RKO (cell line): ENCODE measurements at regions not wholly inside any gene's neighbourhood (a gene's known extent, or its start where the extent isn't known, plus 50 kb on each side); places are given as distances from the start of the nearest gene placed in this dataset.
"Not testable (repeated sequence)": the region's sequence is repeated elsewhere in the genome, so short reads cannot be mapped to it uniquely, and the experiment has no call there.

ENCODE experiments used
- DNase-seq: peaks from one replicate; pipeline ENCODE4 v3.0.0-alpha.2; 2016; ENCODE audit warnings: low spot score

- DNase-seq = no peak
Measured at GRCh38 chr15:95017666-95018328, 786.4 kb downstream of the MCTP2 start.

DNA sequence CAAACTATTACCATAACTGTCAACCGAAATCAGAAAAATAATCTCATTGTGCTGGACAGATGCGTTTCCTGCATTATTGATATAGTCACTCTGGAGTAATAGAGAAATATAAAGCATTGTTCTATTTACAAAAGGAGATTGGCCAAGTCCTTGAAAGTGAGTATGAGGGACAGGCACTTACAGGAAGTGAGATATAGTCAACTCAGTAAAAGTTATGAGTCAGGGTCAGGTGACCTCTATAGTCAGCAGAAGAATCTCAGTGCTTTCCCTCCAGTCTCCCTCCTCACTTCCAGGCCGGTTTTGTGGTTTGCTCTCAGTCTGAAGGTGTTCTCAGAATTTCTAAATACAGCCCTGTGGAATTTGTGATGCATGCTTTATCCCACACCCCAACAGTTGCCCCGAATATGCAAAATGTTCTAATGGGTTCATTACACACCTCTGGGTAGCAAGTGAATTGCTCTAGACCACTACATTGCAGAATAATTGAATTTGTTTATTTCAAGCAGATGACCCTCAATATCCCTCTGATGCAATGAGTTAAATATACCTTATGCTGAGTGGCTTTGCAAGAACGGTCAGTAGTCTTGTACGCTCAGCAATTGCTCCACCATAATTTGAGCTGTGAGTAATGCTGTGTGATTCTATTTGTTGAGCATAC, 787.7 kb downstream of the MCTP2 start:
- peak; percentile 62 for DNase-seq

- no peak for DNase-seq
Measured at GRCh38 chr15:95019907-95020306, 788.5 kb downstream of the MCTP2 start.

DNA sequence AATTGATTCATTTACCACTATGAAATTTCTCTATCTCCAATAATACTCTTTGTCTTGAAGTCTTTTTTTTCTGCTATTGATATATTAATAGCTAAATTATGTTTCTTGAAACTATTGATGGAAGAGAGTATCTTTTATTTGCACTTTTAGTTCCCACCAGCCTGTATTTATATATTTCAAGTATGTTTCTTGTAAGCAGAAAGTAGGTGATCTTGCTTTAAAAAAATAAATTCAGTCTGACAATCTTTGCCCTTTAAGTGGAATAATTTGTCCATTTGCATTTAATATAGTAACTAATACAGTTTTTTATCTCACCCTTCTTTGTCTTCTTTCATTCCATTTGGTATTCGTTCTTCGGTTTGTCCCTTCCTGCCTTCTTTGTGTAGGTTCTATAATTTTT, 790.5 kb downstream of the MCTP2 start:
- DNase-seq = no peak

- DNase-seq = peak; percentile 49
Measured at GRCh38 chr15:95024351-95024750, 793.0 kb downstream of the MCTP2 start.

- peak; percentile 68 for DNase-seq
Measured at GRCh38 chr15:95025924-95026728, 794.8 kb downstream of the MCTP2 start.

GRCh38 chr15:95027981-95028380, 796.6 kb downstream of the MCTP2 start:
- no peak for DNase-seq

DNA sequence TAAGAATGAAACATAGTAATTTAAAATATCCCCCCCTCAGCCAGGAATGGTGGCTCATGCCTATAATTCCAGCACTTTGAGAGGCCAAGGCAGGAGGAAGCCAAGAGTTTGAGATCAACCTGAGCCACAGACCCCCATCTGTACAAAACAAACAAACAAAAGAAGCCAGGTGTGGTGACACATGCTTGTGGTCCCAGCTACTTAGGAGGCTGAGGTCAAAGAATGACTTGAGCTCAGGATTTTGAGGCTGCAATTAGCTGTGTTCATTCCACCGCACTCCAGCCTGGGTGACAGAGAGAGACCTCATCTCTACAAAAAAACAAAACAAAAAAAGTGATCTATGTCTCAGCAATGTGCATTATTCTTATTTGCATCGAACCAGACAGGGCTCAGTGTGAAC, 800.8 kb downstream of the MCTP2 start:
- DNase-seq = no peak

- DNase-seq = no peak
Measured at GRCh38 chr15:95035106-95035505, 803.7 kb downstream of the MCTP2 start.

DNA sequence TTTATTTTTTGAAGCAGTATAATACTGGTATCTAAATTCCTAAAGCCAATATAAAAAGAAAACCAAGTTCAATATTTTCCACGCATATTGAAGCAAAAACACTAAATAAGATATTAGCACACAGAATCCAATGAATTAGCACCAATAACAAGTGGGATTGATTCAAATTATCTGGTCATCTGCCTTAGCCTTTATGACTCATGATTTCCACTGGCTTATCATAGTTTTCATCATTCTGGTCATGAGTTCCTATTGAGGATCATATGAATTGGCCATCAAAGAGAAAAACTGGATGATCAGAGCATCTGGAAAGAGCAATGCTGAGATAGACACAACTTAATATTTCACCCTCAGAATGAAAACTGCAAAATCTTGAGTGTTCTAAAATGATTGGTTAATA, 809.9 kb downstream of the MCTP2 start:
- no peak for DNase-seq

- not testable (repeated sequence) for DNase-seq
Measured at GRCh38 chr15:95043236-95043932, 812.0 kb downstream of the MCTP2 start.

GRCh38 chr15:95043933-95044313, 812.6 kb downstream of the MCTP2 start:
- DNase-seq = no peak

GRCh38 chr15:95044745-95045417, 813.5 kb downstream of the MCTP2 start:
- no peak for DNase-seq

- no peak for DNase-seq
Measured at GRCh38 chr15:95051861-95052260, 820.5 kb downstream of the MCTP2 start.

DNA sequence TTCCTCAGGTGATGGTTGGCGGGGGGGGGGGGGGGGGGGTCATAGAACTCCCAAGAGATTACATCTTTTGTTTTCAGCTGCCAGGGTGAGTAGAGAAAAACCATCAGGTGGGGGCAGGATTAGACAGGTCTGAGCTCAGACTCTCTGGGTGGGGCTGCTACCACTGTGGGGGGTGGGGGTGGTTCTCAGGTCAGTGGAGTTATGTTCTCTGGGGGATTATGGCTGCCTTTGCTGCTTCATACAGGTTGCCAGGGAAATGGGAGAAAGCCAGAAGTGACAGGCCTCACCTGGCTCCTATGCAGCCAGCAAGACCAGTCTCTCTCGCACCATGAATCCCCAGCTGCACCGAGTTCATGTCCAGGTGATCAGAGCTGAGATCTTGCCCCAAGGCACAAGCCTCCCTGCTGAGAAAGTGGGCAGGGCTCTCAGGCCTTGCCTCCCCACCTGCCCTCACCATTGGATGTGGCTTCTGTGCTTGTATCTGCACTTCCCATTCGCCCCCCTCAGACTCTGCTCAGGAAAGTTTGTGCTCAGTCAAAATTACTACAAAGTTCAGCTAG, 828.1 kb downstream of the MCTP2 start:
- no peak for DNase-seq

DNA sequence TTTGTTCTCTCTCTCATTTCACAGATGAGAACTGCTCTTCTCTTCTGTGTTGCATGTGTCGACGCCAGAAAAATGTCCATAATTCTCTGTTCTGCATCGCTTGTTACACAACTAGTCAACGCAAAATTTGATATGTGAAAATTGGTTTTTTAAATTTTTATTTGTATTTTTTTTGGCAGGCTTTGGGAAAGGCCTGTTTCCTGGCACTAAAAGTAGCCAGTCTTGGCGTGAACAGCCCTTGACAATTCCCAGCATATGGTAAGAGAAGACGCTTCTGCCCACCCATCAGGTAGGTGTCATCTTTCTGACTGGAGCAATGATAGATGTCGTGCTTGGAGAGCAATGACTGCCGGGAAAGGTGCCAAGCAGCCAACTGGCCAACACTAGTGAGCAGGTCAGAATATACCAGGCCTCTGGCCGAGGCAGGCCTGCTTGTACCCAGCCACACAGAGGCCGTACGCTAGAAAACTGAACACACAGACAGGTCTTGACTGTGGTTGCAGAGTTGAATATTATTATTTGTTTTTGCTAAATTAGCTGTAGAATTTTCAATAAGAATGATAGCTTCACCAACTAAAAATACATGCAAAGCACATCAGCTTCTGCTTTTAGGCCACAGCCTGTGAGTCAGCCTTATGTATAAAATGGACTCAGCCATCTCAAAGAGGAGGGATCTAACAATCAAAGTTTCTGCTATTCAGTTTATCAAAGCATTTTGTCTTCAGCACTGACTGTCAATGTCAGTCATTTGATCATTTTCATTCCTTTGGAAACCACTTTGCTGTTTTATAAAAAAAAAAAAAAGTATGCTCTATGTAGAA, 837.5 kb downstream of the MCTP2 start:
- DNase-seq = no peak

DNA sequence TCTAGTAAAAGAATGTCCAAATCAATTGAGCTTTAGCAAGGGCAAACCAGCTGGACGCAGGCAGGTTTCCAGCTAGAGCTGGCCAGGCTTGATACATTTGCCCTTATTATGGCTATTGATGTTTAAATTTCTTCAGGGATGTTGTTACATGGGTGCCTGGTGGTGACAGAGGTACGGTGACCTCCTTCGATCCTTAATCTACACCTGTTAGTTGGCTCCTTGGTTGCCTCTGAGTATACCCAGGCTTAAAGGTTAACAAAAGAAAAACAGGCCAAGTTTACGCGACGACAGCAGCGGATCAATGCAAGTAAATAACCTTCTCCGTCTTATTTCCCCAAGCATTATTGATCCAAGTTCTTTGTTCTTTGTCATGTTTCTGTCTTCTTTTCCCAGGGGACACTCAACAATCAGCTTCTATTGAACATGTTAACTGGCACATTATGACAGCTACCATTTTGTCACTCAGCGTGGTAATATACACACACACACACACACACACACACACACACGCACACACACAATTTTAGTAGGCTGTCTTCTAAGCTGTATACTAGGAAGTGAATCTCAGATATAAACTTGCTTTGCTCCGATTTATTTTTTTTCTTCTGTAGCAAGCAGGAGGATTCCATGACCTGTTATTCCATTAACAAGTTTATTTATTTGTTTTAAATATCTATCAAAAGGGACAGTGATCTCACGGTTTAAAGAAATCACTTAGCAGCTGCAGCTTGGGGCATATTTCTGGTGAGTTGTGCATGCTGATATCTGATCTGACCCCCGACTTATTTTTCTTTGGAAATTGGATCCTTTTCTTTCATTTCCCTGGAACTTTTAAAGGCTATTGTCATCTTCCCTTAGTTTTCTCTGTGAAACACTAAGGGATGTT, 844.7 kb downstream of the MCTP2 start:
- DNase-seq = no peak

GRCh38 chr15:95076678-95076990, 845.3 kb downstream of the MCTP2 start:
- DNase-seq = no peak

DNA sequence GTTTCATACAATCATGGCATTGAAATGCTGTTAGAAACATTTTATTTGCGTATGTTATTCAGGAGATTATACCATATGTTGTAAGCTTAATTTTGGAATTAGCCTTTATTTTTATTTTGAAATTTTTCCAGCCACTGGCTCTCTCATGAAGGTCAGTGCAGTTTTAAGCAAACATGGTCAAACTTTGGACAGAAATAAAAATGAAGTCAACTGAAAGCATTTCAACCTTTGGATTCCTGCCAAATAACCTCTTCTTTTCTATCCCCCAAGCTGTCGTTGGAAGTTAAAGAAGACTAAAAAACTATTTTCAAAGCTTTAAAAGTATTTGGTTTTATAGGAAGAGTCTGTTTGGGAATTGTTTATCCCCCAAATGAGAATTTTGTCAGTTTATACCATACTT, 846.6 kb downstream of the MCTP2 start:
- no peak for DNase-seq

- not testable (repeated sequence) for DNase-seq
Measured at GRCh38 chr15:95080228-95080627, 848.9 kb downstream of the MCTP2 start.
